DOHH2 (cell line): ENCODE measurements at regions not wholly inside any gene's neighbourhood (a gene's known extent, or its start where the extent isn't known, plus 50 kb on each side); places are given as distances from the start of the nearest gene placed in this dataset.

Source experiments
- H3F3A ChIP-seq: fragments of 200-600 bp; sonication (generic), shearing (Covaris generic); 2 replicates; pipeline ENCODE4 v1.6.0; 2016; ENCODE audit warnings: antibody characterized with exemption, mild to moderate bottlenecking; ENCODE audit not compliant: control insufficient read depth, insufficient read depth
- H3K27ac ChIP-seq: fragments of 200-600 bp; sonication (generic); 2 replicates; pipeline ENCODE4 v1.5.1; 2014; ENCODE audit warnings: low read depth, mild to moderate bottlenecking, low read length, moderate library complexity
- H3K27me3 ChIP-seq: fragments of 200-600 bp; sonication (generic); 2 replicates; pipeline ENCODE4 v1.6.1; 2014; ENCODE audit warnings: mild to moderate bottlenecking, low read length, mixed read lengths; ENCODE audit not compliant: control insufficient read depth
- H3K36me3 ChIP-seq: fragments of 200-600 bp; sonication (generic); 2 replicates; pipeline ENCODE4 v1.6.1; 2014; ENCODE audit warnings: mild to moderate bottlenecking, low read length, moderate library complexity, mixed read lengths; ENCODE audit not compliant: control insufficient read depth
- H3K4me1 ChIP-seq: fragments of 200-600 bp; sonication (generic); 2 replicates; pipeline ENCODE4 v1.6.1; 2014; ENCODE audit warnings: mild to moderate bottlenecking, low read length, mixed read lengths; ENCODE audit not compliant: control insufficient read depth
- H3K4me2 ChIP-seq: fragments of 200-600 bp; sonication (generic); 2 replicates; pipeline ENCODE4 v1.6.0; 2014; ENCODE audit warnings: mild to moderate bottlenecking, low read length, moderate library complexity
- H3K4me3 ChIP-seq: fragments of 200-600 bp; sonication (generic); 2 replicates; pipeline ENCODE4 v1.5.1; 2014; ENCODE audit warnings: mild to moderate bottlenecking, low read length, mixed read lengths
- H3K79me2 ChIP-seq: fragments of 200-600 bp; sonication (generic); 2 replicates; pipeline ENCODE4 v1.6.1; 2014; ENCODE audit warnings: mild to moderate bottlenecking, low read length, mixed read lengths; ENCODE audit not compliant: control insufficient read depth
- H3K9me2 ChIP-seq: fragments of 200-600 bp; sonication (generic); replicated peaks from 2 replicates; pipeline ENCODE4 v1.6.1; 2014; ENCODE audit warnings: mild to moderate bottlenecking, low read length, mixed read lengths; ENCODE audit not compliant: control insufficient read depth
- H3K9me3 ChIP-seq: fragments of 200-600 bp; sonication (generic); 2 replicates; pipeline ENCODE4 v1.6.1; 2014; ENCODE audit warnings: antibody characterized with exemption, low read length, mixed read lengths; ENCODE audit not compliant: control insufficient read depth, insufficient read depth
- H4K20me1 ChIP-seq: fragments of 200-600 bp; sonication (generic); 2 replicates; pipeline ENCODE4 v1.6.0; 2014; ENCODE audit warnings: low read depth, mild to moderate bottlenecking, antibody characterized with exemption, low read length, moderate library complexity; ENCODE audit not compliant: control insufficient read depth, insufficient read depth
- EZH2phosphoT487 ChIP-seq: fragments of 200-600 bp; sonication (generic); IDR thresholded peaks from 2 replicates; pipeline ENCODE4 v1.6.1; 2017; ENCODE audit warnings: borderline replicate concordance, mild to moderate bottlenecking, antibody characterized with exemption, low read length, moderate library complexity, mixed read lengths
- TF ChIP-seq, protein P1 (sequence below): fragments of 200-600 bp; sonication (generic); IDR thresholded peaks from one replicate; pipeline ENCODE4 v1.5.1; 2014; ENCODE audit warnings: antibody characterized with exemption, mild to moderate bottlenecking, low read depth, low read length; ENCODE audit not compliant: poor library complexity, severe bottlenecking

DNA sequence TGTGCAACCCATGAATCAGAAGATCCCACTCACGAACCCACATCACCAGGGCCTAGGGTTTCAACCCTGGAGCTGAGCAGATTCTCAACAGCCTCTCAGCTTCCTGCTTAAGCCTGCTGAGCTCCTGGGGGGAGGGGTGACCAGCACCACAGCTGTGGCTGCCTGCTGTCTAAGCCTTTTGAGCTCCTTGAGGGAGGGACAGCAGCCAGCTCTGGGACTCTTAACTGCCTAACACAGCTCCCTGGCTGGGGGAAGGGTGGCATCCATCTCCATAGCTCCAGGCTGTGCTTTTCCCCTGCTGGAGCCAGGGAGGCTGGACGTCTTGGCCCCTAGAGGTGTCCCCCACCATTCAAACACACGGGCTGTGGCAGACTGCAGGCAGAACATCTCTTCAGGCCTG is 250.3 kb downstream of the DMAC1 start:
- TF ChIP-seq EZH2phosphoT487: no peak
- TF ChIP-seq, protein P1, sequence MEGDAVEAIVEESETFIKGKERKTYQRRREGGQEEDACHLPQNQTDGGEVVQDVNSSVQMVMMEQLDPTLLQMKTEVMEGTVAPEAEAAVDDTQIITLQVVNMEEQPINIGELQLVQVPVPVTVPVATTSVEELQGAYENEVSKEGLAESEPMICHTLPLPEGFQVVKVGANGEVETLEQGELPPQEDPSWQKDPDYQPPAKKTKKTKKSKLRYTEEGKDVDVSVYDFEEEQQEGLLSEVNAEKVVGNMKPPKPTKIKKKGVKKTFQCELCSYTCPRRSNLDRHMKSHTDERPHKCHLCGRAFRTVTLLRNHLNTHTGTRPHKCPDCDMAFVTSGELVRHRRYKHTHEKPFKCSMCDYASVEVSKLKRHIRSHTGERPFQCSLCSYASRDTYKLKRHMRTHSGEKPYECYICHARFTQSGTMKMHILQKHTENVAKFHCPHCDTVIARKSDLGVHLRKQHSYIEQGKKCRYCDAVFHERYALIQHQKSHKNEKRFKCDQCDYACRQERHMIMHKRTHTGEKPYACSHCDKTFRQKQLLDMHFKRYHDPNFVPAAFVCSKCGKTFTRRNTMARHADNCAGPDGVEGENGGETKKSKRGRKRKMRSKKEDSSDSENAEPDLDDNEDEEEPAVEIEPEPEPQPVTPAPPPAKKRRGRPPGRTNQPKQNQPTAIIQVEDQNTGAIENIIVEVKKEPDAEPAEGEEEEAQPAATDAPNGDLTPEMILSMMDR: no peak
- no peak overlapping the region for H3K4me2 ChIP-seq
- no peaks in the 10 kb centered on the region for H3K79me2 ChIP-seq
- H3K27ac ChIP-seq: no peak overlapping the region
- H3K36me3 ChIP-seq: no peaks in the 10 kb centered on the region
- H3F3A ChIP-seq: no peaks in the 10 kb centered on the region
- H3K9me3 ChIP-seq: no peaks in the 10 kb centered on the region
- no peaks in the 10 kb centered on the region for H3K9me2 ChIP-seq
- H3K27me3 ChIP-seq: no peaks in the 10 kb centered on the region
- H3K4me3 ChIP-seq: no peak overlapping the region
- H3K4me1 ChIP-seq: no peaks in the 10 kb centered on the region
- H4K20me1 ChIP-seq: no peaks in the 10 kb centered on the region

GRCh38 chr9:7546261-7546660 is 253.3 kb downstream of the DMAC1 start:
- no peak overlapping the region for H3K4me2 ChIP-seq
- no peaks in the 10 kb centered on the region for H3K9me3 ChIP-seq
- H3K4me1 ChIP-seq: no peaks in the 10 kb centered on the region
- no peaks in the 10 kb centered on the region for H3K9me2 ChIP-seq
- H3K27me3 ChIP-seq: no peaks in the 10 kb centered on the region
- no peaks in the 10 kb centered on the region for H3K36me3 ChIP-seq
- no peaks in the 10 kb centered on the region for H4K20me1 ChIP-seq
- H3K79me2 ChIP-seq: no peaks in the 10 kb centered on the region
- TF ChIP-seq EZH2phosphoT487: no peak
- TF ChIP-seq, protein P1: no peak
- no peaks in the 10 kb centered on the region for H3F3A ChIP-seq
- H3K4me3 ChIP-seq: no peak overlapping the region
- H3K27ac ChIP-seq: no peak overlapping the region

DNA sequence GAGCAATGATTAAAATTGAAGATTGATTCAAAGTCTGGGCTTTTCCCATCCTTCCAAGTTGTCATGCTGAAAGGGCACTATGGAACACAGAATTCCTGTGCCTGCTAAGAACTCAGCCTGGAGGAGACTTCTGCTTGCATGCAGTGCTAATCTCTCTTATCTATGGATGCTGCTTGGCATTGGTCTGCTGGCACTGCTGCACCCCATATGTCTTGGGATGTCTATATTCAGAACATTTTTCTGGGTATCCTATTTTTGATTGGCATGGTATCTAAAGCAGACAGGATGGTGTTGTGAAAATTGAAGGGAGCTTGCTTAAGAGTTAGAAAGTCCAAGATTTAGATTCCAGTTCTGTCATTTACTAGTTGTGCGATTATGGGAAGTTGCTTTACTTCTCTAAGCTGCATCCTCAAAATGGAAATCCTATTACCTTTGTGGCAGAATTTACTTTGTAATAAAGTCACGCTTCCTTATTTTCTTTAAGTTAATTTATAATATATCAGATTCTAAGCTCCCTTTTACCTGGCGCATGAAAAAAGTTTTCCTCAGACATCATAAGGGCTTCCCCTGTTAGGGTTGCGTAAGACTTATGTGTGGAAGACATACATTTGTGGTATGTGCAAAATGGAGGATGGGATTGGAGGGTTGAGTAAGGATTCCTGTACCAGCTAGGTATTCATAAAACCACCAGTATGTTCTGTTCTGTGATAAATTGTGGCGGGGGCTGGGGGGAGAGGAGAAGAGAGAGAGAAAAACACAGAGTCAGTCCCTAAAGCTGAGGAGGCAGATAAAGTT is 254.0 kb downstream of the DMAC1 start:
- TF ChIP-seq, protein P1: no peak
- TF ChIP-seq EZH2phosphoT487: no peak
- Histone ChIP-seq H3K4me2 (no peak overlapping the region), H3K27me3 (no peaks in the 10 kb centered on the region), H3K9me3 (no peaks in the 10 kb centered on the region), H3K36me3 (no peaks in the 10 kb centered on the region), H4K20me1 (no peaks in the 10 kb centered on the region), H3F3A (no peaks in the 10 kb centered on the region), H3K4me3 (no peak overlapping the region), H3K9me2 (no peaks in the 10 kb centered on the region), H3K79me2 (no peaks in the 10 kb centered on the region), H3K27ac (no peak overlapping the region), H3K4me1 (no peaks in the 10 kb centered on the region)
